ENCODE measurements at regions not wholly inside any gene's neighbourhood (a gene's known extent, or its start where the extent isn't known, plus 50 kb on each side); places are given as distances from the start of the nearest gene placed in this dataset.

DNA sequence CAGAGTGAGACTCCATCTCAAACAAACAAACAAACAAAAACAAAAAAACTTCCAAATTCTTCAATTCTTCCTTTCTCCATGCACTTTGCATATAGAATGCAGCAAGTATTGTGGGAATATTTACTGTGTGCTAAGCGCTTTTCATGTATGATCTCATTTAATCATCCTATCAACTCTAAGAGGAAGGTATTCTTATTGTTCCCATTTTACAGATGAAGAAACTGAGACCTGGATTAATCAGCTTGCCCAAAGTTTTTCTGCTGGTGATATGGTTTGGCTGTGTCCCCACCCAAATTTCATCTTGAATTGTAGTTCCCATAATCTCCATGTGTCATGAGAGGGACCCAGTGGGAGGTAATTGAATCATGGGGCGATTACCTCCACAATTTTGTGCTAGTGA lies 56.6 kb upstream of the KCNG1 start:
- no peak for TF ChIP-seq CEBPB (IDR thresholded peaks at IDR 0.05; ENCODE audit: low read depth, low read length)
- TF ChIP-seq, protein P1, sequence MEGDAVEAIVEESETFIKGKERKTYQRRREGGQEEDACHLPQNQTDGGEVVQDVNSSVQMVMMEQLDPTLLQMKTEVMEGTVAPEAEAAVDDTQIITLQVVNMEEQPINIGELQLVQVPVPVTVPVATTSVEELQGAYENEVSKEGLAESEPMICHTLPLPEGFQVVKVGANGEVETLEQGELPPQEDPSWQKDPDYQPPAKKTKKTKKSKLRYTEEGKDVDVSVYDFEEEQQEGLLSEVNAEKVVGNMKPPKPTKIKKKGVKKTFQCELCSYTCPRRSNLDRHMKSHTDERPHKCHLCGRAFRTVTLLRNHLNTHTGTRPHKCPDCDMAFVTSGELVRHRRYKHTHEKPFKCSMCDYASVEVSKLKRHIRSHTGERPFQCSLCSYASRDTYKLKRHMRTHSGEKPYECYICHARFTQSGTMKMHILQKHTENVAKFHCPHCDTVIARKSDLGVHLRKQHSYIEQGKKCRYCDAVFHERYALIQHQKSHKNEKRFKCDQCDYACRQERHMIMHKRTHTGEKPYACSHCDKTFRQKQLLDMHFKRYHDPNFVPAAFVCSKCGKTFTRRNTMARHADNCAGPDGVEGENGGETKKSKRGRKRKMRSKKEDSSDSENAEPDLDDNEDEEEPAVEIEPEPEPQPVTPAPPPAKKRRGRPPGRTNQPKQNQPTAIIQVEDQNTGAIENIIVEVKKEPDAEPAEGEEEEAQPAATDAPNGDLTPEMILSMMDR (conservative IDR thresholded peaks at IDR 0.05; ENCODE audit: low read depth, low read length): no peak
- TF ChIP-seq POLR2A (IDR thresholded peaks at IDR 0.05; ENCODE audit: low read depth, low read length): no peak
- TF ChIP-seq RFX5 (IDR thresholded peaks at IDR 0.05; ENCODE audit: low read depth, low read length): no peak
- no peak for TF ChIP-seq RAD21 (IDR thresholded peaks at IDR 0.05; ENCODE audit: low read length)

Data from IMR-90 (cell line).